HepG2 (cell line): ENCODE measurements at regions not wholly inside any gene's neighbourhood (a gene's known extent, or its start where the extent isn't known, plus 50 kb on each side); places are given as distances from the start of the nearest gene placed in this dataset.

Experiments
- ATAC-seq: fragments of 200-7000 bp; cut with Tn5 transposase; 3 replicates; pipeline ENCODE4 v1.9.1; 2020; ENCODE audit warnings: mild to moderate bottlenecking, moderate library complexity
- BruUV-seq: library from RNA; stranded (reverse); fragments of 400-500 nt; replicated peaks from 2 replicates; lab custom pipeline; 2021; lab: Mats Ljungman, UMichigan
- CTCF ChIA-PET: fragments of 300-600 bp; formaldehyde crosslinking; extraction: SDS; loops from one replicate; lab custom pipeline; 2021; ENCODE audit warnings: low total read pairs, inconsistent platforms, low intra/inter-chr PET ratio; lab: Yijun Ruan, JAX
- POLR2A ChIA-PET: fragments of 350-600 bp; sonication (Branson Sonifier 250); formaldehyde crosslinking; loops from one replicate; lab custom pipeline; 2020; ENCODE audit warnings: antibody characterized with exemption, inconsistent platforms; lab: Yijun Ruan, JAX
- DNase-seq: peaks from one replicate; pipeline ENCODE4 v3.0.0-alpha.2; 2015; ENCODE audit warnings: low spot score
- FAIRE-seq: peaks from 3 replicates; lab custom pipeline; 2011; peaks lifted over from hg19 to GRCh38; lab: Jason Lieb, UNC
- H2AFZ ChIP-seq: one replicate; pipeline ENCODE4 v1.6.1; 2011; ENCODE audit warnings: low read length, inconsistent platforms
- H3K27ac ChIP-seq: fragments of 300-600 bp; 3 replicates; pipeline ENCODE4 v1.8.0; 2011; ENCODE audit warnings: mixed run types, mild to moderate bottlenecking, mixed read lengths, low read length, inconsistent platforms; ENCODE audit not compliant: insufficient read depth; ENCODE audit errors: extremely low read length
- H3K27me3 ChIP-seq, 2 experiments: fragments of 200-600 bp in 1 of 2; 2 replicates in 1 of 2; 3 replicates in 1 of 2; pipeline versions ENCODE4 v1.6.0 to v1.8.0; 2011; ENCODE audit warnings: low read length in 2 of 2, mild to moderate bottlenecking in 2 of 2, moderate library complexity in 2 of 2, inconsistent platforms in 1 of 2; ENCODE audit not compliant: insufficient read depth in 2 of 2, control insufficient read depth in 1 of 2
- H3K36me3 ChIP-seq, 2 experiments: fragments of 200-600 bp in 1 of 2; replicated peaks in 1 of 2; 2 replicates in 1 of 2; 3 replicates in 1 of 2; pipeline versions ENCODE4 v1.5.1 to v1.8.0; 2011; ENCODE audit warnings: low read length in 2 of 2, inconsistent platforms in 1 of 2; ENCODE audit not compliant: insufficient read depth in 2 of 2, control insufficient read depth in 1 of 2
- H3K4me1 ChIP-seq: 2 replicates; pipeline ENCODE4 v1.5.1; 2012; ENCODE audit warnings: low read length, inconsistent platforms; ENCODE audit not compliant: insufficient read depth
- H3K4me2 ChIP-seq: 2 replicates; pipeline ENCODE4 v1.6.0; 2011; ENCODE audit warnings: low read depth, low read length, inconsistent platforms
- H3K4me3 ChIP-seq, 3 experiments: fragments of 200-600 bp in 1 of 3; sonication (generic), shearing (Covaris generic) in 1 of 3; replicated peaks in 1 of 3; 2 replicates each; pipeline ENCODE4 v1.5.1; 2011 to 2016; ENCODE audit warnings: low read length in 3 of 3, inconsistent platforms in 2 of 3, low read depth in 2 of 3, mild to moderate bottlenecking in 2 of 3, control low read depth in 1 of 3, mixed read lengths in 1 of 3; ENCODE audit not compliant: insufficient read depth in 1 of 3
- H3K79me2 ChIP-seq: one replicate; pipeline ENCODE4 v1.6.1; 2011; ENCODE audit warnings: low read length, inconsistent platforms; ENCODE audit not compliant: insufficient read depth
- H3K9ac ChIP-seq: 2 replicates; pipeline ENCODE4 v1.6.0; 2011; ENCODE audit warnings: mild to moderate bottlenecking, low read depth, low read length, inconsistent platforms; ENCODE audit not compliant: insufficient read depth
- H3K9me3 ChIP-seq: 2 replicates; pipeline ENCODE4 v1.5.1; 2012; ENCODE audit warnings: mild to moderate bottlenecking, low read length
- H4K20me1 ChIP-seq: 2 replicates; pipeline ENCODE4 v1.6.0; 2011; ENCODE audit warnings: inconsistent platforms, mild to moderate bottlenecking, low read length, moderate library complexity; ENCODE audit not compliant: insufficient read depth
- IKZF1 ChIP-seq: fragments of 450-650 bp; IDR thresholded peaks from 2 replicates; pipeline ENCODE4 v1.7.1; 2016
- NR1H2 ChIP-seq: sonication (generic); formaldehyde crosslinking; IDR thresholded peaks from 2 replicates; pipeline ENCODE4 v1.8.1; 2022; ENCODE audit warnings: low read depth, missing genetic modification reagents, borderline replicate concordance
- ZNF253 ChIP-seq: sonication (generic); formaldehyde crosslinking; IDR thresholded peaks from 2 replicates; pipeline ENCODE4 v1.8.0; 2022; ENCODE audit warnings: mild to moderate bottlenecking, missing genetic modification reagents, borderline replicate concordance
- WGBS: methylation state at CpG from one replicate; pipeline ENCODE4 v1.1.6; 2017; ENCODE audit warnings: low lambda C conversion rate; 5-methylcytosine and 5-hydroxymethylcytosine counted together
- in situ Hi-C: cut with HindIII; loops from 2 replicates; pipeline ENCODE4 v1.10.0; 2017; ENCODE audit warnings: low pct_unique_long_range_greater_than_20kb; ENCODE audit not compliant: extremely low pct_ligation_motif_present
- intact Hi-C: fragments of 100-400 bp; cut with micrococcal nuclease; formaldehyde crosslinking; loops from one replicate; pipeline ENCODE4 v1.10.0; 2022; ENCODE audit not compliant: unreplicated experiment
- TF ChIP-seq, protein P1 (sequence below): sonication (generic); formaldehyde crosslinking; IDR thresholded peaks from 2 replicates; pipeline ENCODE4 v1.5.0; 2020; ENCODE audit warnings: mild to moderate bottlenecking, missing genetic modification reagents

GRCh38 chr6:98274691-98275090 lies 559.7 kb upstream of the POU3F2 start:
- Histone ChIP-seq H3K79me2 (no peaks in the 10 kb centered on the region), H3K9me3 (no peaks in the 10 kb centered on the region), H3K27ac (no peak overlapping the region), H3K27me3 (no peaks in the 10 kb centered on the region), H3K36me3 (no peaks in the 10 kb centered on the region), H2AFZ (no peak overlapping the region), H4K20me1 (no peaks in the 10 kb centered on the region), H3K4me2 (no peak overlapping the region), H3K4me3 (no peak overlapping the region), H3K9ac (no peak overlapping the region), H3K4me1 (no peaks in the 10 kb centered on the region)
- in situ Hi-C loops (no loop called here), intact Hi-C loops (no loop called here)
- TF ChIP-seq IKZF1 (no peak), NR1H2 (CRISPR knock-in tag) (no peak)
- TF ChIP-seq, protein P1, sequence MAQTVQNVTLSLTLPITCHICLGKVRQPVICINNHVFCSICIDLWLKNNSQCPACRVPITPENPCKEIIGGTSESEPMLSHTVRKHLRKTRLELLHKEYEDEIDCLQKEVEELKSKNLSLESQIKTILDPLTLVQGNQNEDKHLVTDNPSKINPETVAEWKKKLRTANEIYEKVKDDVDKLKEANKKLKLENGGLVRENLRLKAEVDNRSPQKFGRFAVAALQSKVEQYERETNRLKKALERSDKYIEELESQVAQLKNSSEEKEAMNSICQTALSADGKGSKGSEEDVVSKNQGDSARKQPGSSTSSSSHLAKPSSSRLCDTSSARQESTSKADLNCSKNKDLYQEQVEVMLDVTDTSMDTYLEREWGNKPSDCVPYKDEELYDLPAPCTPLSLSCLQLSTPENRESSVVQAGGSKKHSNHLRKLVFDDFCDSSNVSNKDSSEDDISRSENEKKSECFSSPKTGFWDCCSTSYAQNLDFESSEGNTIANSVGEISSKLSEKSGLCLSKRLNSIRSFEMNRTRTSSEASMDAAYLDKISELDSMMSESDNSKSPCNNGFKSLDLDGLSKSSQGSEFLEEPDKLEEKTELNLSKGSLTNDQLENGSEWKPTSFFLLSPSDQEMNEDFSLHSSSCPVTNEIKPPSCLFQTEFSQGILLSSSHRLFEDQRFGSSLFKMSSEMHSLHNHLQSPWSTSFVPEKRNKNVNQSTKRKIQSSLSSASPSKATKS: no peak
- ChIA-PET CTCF (no interaction called here), POLR2A (no interaction called here)
- 0% methylated on average over 2 of the region's 2 CpGs for WGBS
- DNase-seq (no peak), ATAC-seq (no peak), FAIRE-seq (no peak)
- no TSS peak for BruUV-seq

DNA sequence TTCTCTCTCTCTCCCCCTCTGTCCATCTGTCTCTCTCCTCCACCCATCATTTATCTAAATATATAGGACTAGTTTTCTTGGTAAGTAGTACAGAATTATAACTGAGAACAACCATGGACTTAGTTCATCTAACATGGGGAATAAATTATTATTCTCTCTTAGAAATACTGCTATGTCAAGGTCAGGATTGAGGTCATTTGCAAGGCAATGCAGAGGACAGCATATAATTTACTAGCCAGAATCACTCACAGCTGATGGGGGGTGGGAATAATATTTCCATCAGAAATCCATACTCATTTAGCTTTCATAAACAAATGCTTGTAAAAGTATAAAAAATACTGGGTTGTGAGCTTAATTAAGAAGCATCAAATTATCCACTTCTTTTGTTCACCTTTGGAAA lies 553.9 kb upstream of the POU3F2 start:
- Histone ChIP-seq H3K9me3 (no peaks in the 10 kb centered on the region), H3K79me2 (no peaks in the 10 kb centered on the region), H3K36me3 (no peaks in the 10 kb centered on the region), H3K4me1 (no peaks in the 10 kb centered on the region), H3K27me3 (no peaks in the 10 kb centered on the region), H3K27ac (no peak overlapping the region), H3K4me3 (no peak overlapping the region), H4K20me1 (no peaks in the 10 kb centered on the region), H3K9ac (no peak overlapping the region), H2AFZ (no peak overlapping the region), H3K4me2 (no peak overlapping the region)
- FAIRE-seq (no peak), DNase-seq (no peak), ATAC-seq (no peak)
- ChIA-PET POLR2A (no interaction called here), CTCF (no interaction called here)
- in situ Hi-C loops (no loop called here), intact Hi-C loops (no loop called here)
- no TSS peak for BruUV-seq
- TF ChIP-seq ZNF253 (CRISPR knock-in tag): no peak
- TF ChIP-seq, all 625 proteins: peak for 0
